ENCODE measurements at regions not wholly inside any gene's neighbourhood (a gene's known extent, or its start where the extent isn't known, plus 50 kb on each side); places are given as distances from the start of the nearest gene placed in this dataset.
"Not testable (repeated sequence)": the region's sequence is repeated elsewhere in the genome, so short reads cannot be mapped to it uniquely, and the experiment has no call there.

GRCh38 chr12:33044447-33044846 lies 147.9 kb upstream of the PKP2 start:
- H3K36me3 Mint-ChIP-seq (ENCODE audit: low read depth) = no peaks in the 10 kb centered on the region
- H3K27me3 Mint-ChIP-seq (ENCODE audit: low read depth) = no peaks in the 10 kb centered on the region
- H3K4me1 Mint-ChIP-seq (ENCODE audit: low read depth) = no peaks in the 10 kb centered on the region
- H3K27ac Mint-ChIP-seq = no peak overlapping the region
- no peaks in the 10 kb centered on the region for H3K9me3 Mint-ChIP-seq
- H3K4me3 Mint-ChIP-seq = no peak overlapping the region
- DNase-seq (ENCODE audit: low spot score) = no peak

DNA sequence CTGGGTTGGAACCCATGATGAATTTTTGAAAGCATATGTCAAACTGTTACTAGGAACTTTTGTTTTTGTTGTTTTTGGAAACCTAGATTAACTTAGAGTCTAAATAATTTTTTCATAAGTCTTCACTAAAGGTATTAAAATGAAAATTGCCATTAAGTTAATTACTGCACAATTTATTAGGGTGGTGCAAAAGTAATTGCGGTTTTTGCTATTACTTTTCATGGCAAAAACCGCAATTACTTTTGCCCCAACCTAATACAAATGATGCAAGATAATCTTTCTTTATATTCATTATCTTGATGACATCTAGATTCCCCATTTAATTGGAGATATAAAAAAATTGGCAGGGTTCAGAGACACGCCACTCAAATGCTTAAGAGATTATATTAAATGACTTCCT lies 145.0 kb upstream of the PKP2 start:
- H3K4me3 Mint-ChIP-seq = no peak overlapping the region
- H3K4me1 Mint-ChIP-seq (ENCODE audit: low read depth) = no peaks in the 10 kb centered on the region
- no peaks in the 10 kb centered on the region for H3K9me3 Mint-ChIP-seq
- DNase-seq (ENCODE audit: low spot score) = no peak
- no peaks in the 10 kb centered on the region for H3K36me3 Mint-ChIP-seq (ENCODE audit: low read depth)
- H3K27ac Mint-ChIP-seq = no peak overlapping the region
- no peaks in the 10 kb centered on the region for H3K27me3 Mint-ChIP-seq (ENCODE audit: low read depth)

DNA sequence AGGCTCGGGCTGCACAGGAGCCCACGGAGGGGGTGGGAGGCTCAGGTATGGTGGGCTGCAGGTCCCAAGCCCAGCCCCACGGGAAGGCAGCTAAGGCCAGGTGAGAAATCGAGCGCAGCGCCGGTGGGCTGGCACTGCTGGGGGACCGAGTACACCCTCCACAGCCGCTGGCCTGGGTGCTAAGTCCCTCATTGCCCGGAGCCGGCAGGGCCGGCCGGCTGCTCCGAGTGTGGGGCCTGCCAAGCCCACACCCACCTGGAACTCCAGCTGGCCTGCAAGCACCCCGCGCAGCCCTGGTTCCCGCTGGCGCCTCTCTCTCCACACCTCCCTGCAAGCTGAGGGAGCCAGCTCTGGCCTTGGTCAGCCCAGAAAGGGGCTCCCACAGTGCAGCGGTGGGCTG lies 137.4 kb upstream of the PKP2 start:
- not testable (repeated sequence) for H3K36me3 Mint-ChIP-seq (ENCODE audit: low read depth); H3K27me3 Mint-ChIP-seq (ENCODE audit: low read depth); H3K27ac Mint-ChIP-seq; H3K4me1 Mint-ChIP-seq (ENCODE audit: low read depth); H3K4me3 Mint-ChIP-seq; DNase-seq (ENCODE audit: low spot score)
- H3K9me3 Mint-ChIP-seq = peaks cover 21% of the 10 kb centered on the region

- no peak overlapping the region for H3K27ac Mint-ChIP-seq
- H3K9me3 Mint-ChIP-seq = peaks cover 11% of the 10 kb centered on the region
- no peak for DNase-seq (ENCODE audit: low spot score)
- H3K4me1 Mint-ChIP-seq (ENCODE audit: low read depth) = no peaks in the 10 kb centered on the region
- H3K36me3 Mint-ChIP-seq (ENCODE audit: low read depth) = no peaks in the 10 kb centered on the region
- H3K4me3 Mint-ChIP-seq = no peak overlapping the region
- H3K27me3 Mint-ChIP-seq (ENCODE audit: low read depth) = no peaks in the 10 kb centered on the region
These were observed 130.2 kb upstream of the PKP2 start for GRCh38 chr12:33026791-33027190.

GRCh38 chr12:33022724-33023123 lies 126.1 kb upstream of the PKP2 start:
- not testable (repeated sequence) for H3K27ac Mint-ChIP-seq; DNase-seq (ENCODE audit: low spot score); H3K36me3 Mint-ChIP-seq (ENCODE audit: low read depth); H3K4me3 Mint-ChIP-seq; H3K4me1 Mint-ChIP-seq (ENCODE audit: low read depth); H3K27me3 Mint-ChIP-seq (ENCODE audit: low read depth)
- H3K9me3 Mint-ChIP-seq = peaks cover 23% of the 10 kb centered on the region

- not testable (repeated sequence) for H3K36me3 Mint-ChIP-seq (ENCODE audit: low read depth); H3K4me3 Mint-ChIP-seq; H3K27me3 Mint-ChIP-seq (ENCODE audit: low read depth); H3K4me1 Mint-ChIP-seq (ENCODE audit: low read depth); DNase-seq (ENCODE audit: low spot score); H3K27ac Mint-ChIP-seq
- H3K9me3 Mint-ChIP-seq = peaks cover 32% of the 10 kb centered on the region
These were observed 120.5 kb upstream of the PKP2 start for GRCh38 chr12:33017029-33017428.

DNA sequence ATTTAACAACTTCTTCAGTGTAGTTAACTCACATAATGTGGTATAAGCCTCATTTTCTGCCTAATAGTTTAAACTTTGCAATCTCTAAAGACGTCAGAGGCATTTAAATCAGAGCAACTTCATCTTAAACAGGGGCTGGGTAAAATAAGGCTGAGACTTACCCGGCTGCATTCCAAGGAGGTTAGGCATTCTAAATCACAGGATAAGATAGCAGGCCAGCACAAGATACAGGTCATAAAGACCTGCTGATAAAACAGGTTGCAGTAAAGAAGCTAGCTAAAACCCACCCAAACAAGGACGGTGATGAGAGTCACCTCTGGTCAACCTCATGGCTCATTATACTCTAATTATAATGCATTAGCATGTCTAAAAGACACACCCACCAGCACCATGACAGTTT lies 115.6 kb upstream of the PKP2 start:
- Mint-ChIP-seq H3K4me3 (no peak overlapping the region), H3K36me3 (ENCODE audit: low read depth) (no peaks in the 10 kb centered on the region), H3K4me1 (ENCODE audit: low read depth) (no peaks in the 10 kb centered on the region)

GRCh38 chr12:33006106-33006505 lies 109.5 kb upstream of the PKP2 start:
- Mint-ChIP-seq H3K4me3 (no peak overlapping the region), H3K9me3 (no peaks in the 10 kb centered on the region), H3K36me3 (ENCODE audit: low read depth) (no peaks in the 10 kb centered on the region), H3K27me3 (ENCODE audit: low read depth) (no peaks in the 10 kb centered on the region), H3K4me1 (ENCODE audit: low read depth) (no peaks in the 10 kb centered on the region), H3K27ac (no peak overlapping the region)
- DNase-seq (ENCODE audit: low spot score) = no peak

More for the DNA sequence above, 115.6 kb upstream of the PKP2 start:
- no peak for DNase-seq (ENCODE audit: low spot score)
- Mint-ChIP-seq H3K27ac (no peak overlapping the region), H3K27me3 (ENCODE audit: low read depth) (no peaks in the 10 kb centered on the region), H3K9me3 (peaks cover 13% of the 10 kb centered on the region)

GRCh38 chr12:33000016-33000415 lies 103.4 kb upstream of the PKP2 start:
- H3K27me3 Mint-ChIP-seq (ENCODE audit: low read depth) = no peaks in the 10 kb centered on the region
- no peak for DNase-seq (ENCODE audit: low spot score)
- H3K36me3 Mint-ChIP-seq (ENCODE audit: low read depth) = no peaks in the 10 kb centered on the region
- no peak overlapping the region for H3K4me3 Mint-ChIP-seq
- H3K4me1 Mint-ChIP-seq (ENCODE audit: low read depth) = no peaks in the 10 kb centered on the region
- H3K27ac Mint-ChIP-seq = no peak overlapping the region
- no peaks in the 10 kb centered on the region for H3K9me3 Mint-ChIP-seq

- H3K4me1 Mint-ChIP-seq (ENCODE audit: low read depth) = no peaks in the 10 kb centered on the region
- no peak overlapping the region for H3K27ac Mint-ChIP-seq
- no peaks in the 10 kb centered on the region for H3K27me3 Mint-ChIP-seq (ENCODE audit: low read depth)
- no peaks in the 10 kb centered on the region for H3K9me3 Mint-ChIP-seq
- no peak for DNase-seq (ENCODE audit: low spot score)
- no peak overlapping the region for H3K4me3 Mint-ChIP-seq
- H3K36me3 Mint-ChIP-seq (ENCODE audit: low read depth) = no peaks in the 10 kb centered on the region
These were observed 100.9 kb upstream of the PKP2 start for GRCh38 chr12:32997471-32997870.

GRCh38 chr12:32995623-32996022 lies 99.0 kb upstream of the PKP2 start:
- Mint-ChIP-seq H3K4me3 (no peak overlapping the region), H3K27me3 (ENCODE audit: low read depth) (no peaks in the 10 kb centered on the region), H3K9me3 (no peaks in the 10 kb centered on the region), H3K27ac (no peak overlapping the region), H3K4me1 (ENCODE audit: low read depth) (no peaks in the 10 kb centered on the region), H3K36me3 (ENCODE audit: low read depth) (no peaks in the 10 kb centered on the region)
- DNase-seq (ENCODE audit: low spot score) = no peak

DNA sequence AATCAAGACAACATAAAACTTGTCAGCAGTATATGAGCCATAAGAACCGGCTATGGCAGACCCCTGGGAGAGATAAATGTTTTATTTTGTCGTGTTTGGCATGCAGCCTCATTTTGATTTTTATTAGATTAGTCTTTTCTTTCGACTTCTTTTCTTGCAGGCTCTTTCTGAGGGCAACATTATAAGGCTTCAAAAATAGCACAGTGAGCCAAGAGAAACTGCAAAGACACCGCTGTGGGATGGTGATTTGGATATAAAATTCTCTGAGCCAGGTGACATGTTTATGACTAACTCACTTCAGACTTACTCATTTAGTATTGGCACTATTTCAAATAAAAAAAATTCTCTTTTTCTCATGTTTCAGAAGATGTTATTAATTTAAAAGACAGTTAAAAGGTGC lies 96.8 kb upstream of the PKP2 start:
- Mint-ChIP-seq H3K4me3 (no peak overlapping the region), H3K36me3 (ENCODE audit: low read depth) (no peaks in the 10 kb centered on the region), H3K27ac (no peak overlapping the region), H3K9me3 (no peaks in the 10 kb centered on the region), H3K4me1 (ENCODE audit: low read depth) (no peaks in the 10 kb centered on the region), H3K27me3 (ENCODE audit: low read depth) (no peaks in the 10 kb centered on the region)
- no peak for DNase-seq (ENCODE audit: low spot score)

- Mint-ChIP-seq H3K9me3 (no peaks in the 10 kb centered on the region), H3K4me3 (no peak overlapping the region), H3K4me1 (ENCODE audit: low read depth) (no peaks in the 10 kb centered on the region), H3K27me3 (ENCODE audit: low read depth) (no peaks in the 10 kb centered on the region), H3K27ac (no peak overlapping the region), H3K36me3 (ENCODE audit: low read depth) (no peaks in the 10 kb centered on the region)
- DNase-seq (ENCODE audit: low spot score) = no peak
These were observed 93.1 kb upstream of the PKP2 start for GRCh38 chr12:32989705-32990104.

DNA sequence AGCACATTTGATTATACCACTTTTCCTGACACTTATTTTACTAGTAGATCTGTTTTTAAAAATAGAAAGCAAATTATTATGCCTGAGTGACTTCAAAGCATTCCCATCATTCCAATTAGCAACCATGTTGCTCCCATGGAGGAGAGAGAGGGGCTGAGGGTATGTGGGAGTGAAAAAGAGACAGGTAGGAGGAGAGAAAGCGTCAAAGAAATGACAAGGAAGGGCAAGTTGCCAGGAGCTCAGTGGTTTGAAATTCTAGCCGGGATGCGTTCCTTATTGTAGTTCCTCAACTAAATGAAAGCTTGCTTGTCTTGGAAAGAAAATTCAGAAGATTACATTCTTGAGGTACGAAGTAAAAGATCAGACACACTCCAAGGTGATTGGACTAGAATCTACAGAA lies 92.4 kb upstream of the PKP2 start:
- H3K27ac Mint-ChIP-seq = no peak overlapping the region
- H3K9me3 Mint-ChIP-seq = no peaks in the 10 kb centered on the region
- H3K27me3 Mint-ChIP-seq (ENCODE audit: low read depth) = no peaks in the 10 kb centered on the region
- H3K4me1 Mint-ChIP-seq (ENCODE audit: low read depth) = no peaks in the 10 kb centered on the region
- no peak for DNase-seq (ENCODE audit: low spot score)
- no peak overlapping the region for H3K4me3 Mint-ChIP-seq
- H3K36me3 Mint-ChIP-seq (ENCODE audit: low read depth) = no peaks in the 10 kb centered on the region

DNA sequence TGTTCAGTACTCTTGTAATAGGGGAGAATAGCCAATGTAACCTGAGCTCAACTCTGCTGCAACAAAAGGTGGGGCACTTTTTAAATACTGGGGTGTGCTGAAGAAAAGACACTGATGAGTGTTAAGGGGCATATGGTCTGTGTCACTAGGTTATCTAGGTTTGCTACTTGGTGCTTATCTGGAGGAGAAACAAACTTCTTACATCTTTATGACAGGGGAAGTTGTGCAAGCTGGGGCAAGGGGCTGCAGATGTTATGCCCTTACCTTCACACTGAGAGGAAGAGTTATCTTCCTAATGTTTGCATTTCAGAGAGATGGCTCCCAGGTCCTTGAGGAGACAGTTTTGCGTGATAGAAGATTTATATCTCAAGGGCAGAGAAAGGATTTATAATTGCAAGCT lies 90.9 kb upstream of the PKP2 start:
- no peaks in the 10 kb centered on the region for H3K4me1 Mint-ChIP-seq (ENCODE audit: low read depth)
- no peaks in the 10 kb centered on the region for H3K27me3 Mint-ChIP-seq (ENCODE audit: low read depth)
- DNase-seq (ENCODE audit: low spot score) = no peak
- no peaks in the 10 kb centered on the region for H3K36me3 Mint-ChIP-seq (ENCODE audit: low read depth)
- H3K9me3 Mint-ChIP-seq = no peaks in the 10 kb centered on the region
- H3K4me3 Mint-ChIP-seq = no peak overlapping the region
- no peak overlapping the region for H3K27ac Mint-ChIP-seq

- no peaks in the 10 kb centered on the region for H3K27me3 Mint-ChIP-seq (ENCODE audit: low read depth)
- H3K4me1 Mint-ChIP-seq (ENCODE audit: low read depth) = no peaks in the 10 kb centered on the region
- no peaks in the 10 kb centered on the region for H3K36me3 Mint-ChIP-seq (ENCODE audit: low read depth)
- DNase-seq (ENCODE audit: low spot score) = no peak
- no peak overlapping the region for H3K27ac Mint-ChIP-seq
- H3K9me3 Mint-ChIP-seq = no peaks in the 10 kb centered on the region
- no peak overlapping the region for H3K4me3 Mint-ChIP-seq
These were observed 87.4 kb upstream of the PKP2 start for GRCh38 chr12:32983968-32984367.
